A673 (cell line): ENCODE measurements at regions not wholly inside any gene's neighbourhood (a gene's known extent, or its start where the extent isn't known, plus 50 kb on each side); places are given as distances from the start of the nearest gene placed in this dataset.

Source experiments
- BruUV-seq: library from RNA; stranded (reverse); fragments of 400-500 nt; replicated peaks from 2 replicates; lab custom pipeline; 2021; lab: Mats Ljungman, UMichigan
- CTCF ChIA-PET: fragments of 300-600 bp; sonication (Branson Sonifier 250); formaldehyde crosslinking; loops from one replicate; lab custom pipeline; 2022; ENCODE audit warnings: antibody characterized with exemption; lab: Charles Lee
- POLR2A ChIA-PET: fragments of 300-600 bp; sonication (Branson Sonifier 250); formaldehyde crosslinking; loops from one replicate; lab custom pipeline; 2022; ENCODE audit warnings: antibody characterized with exemption; ENCODE audit not compliant: low non-redundant PET; lab: Charles Lee
- DNase-seq: peaks from one replicate; pipeline ENCODE4 v3.0.0-alpha.2; 2015; ENCODE audit warnings: low spot score
- H3K27ac ChIP-seq: fragments of 200-600 bp; sonication (generic); 2 replicates; pipeline ENCODE4 v1.5.1; 2016; ENCODE audit warnings: mixed run types, low read depth, mild to moderate bottlenecking, mixed read lengths, antibody characterized with exemption, low read length; ENCODE audit not compliant: poor library complexity, severe bottlenecking
- H3K27me3 ChIP-seq: fragments of 200-600 bp; sonication (generic); replicated peaks from 2 replicates; pipeline ENCODE4 v1.6.1; 2017; ENCODE audit warnings: mixed run types, low read depth, mild to moderate bottlenecking, mixed read lengths, antibody characterized with exemption, low read length; ENCODE audit not compliant: insufficient read depth, poor library complexity
- H3K36me3 ChIP-seq: fragments of 200-600 bp; sonication (generic); 2 replicates; pipeline ENCODE4 v1.6.1; 2016; ENCODE audit warnings: mixed run types, mild to moderate bottlenecking, mixed read lengths, antibody characterized with exemption, low read length; ENCODE audit not compliant: insufficient read depth, poor library complexity, severe bottlenecking
- H3K4me1 ChIP-seq: fragments of 200-600 bp; sonication (generic); 2 replicates; pipeline ENCODE4 v1.6.1; 2017; ENCODE audit warnings: mixed run types, mild to moderate bottlenecking, mixed read lengths, antibody characterized with exemption, low read length; ENCODE audit not compliant: insufficient read depth, poor library complexity, severe bottlenecking
- H3K4me3 ChIP-seq: fragments of 200-600 bp; sonication (generic); 2 replicates; pipeline ENCODE4 v1.5.1; 2016; ENCODE audit warnings: low read depth, mixed run types, mild to moderate bottlenecking, mixed read lengths, low read length; ENCODE audit not compliant: poor library complexity, severe bottlenecking
- H3K9me3 ChIP-seq: fragments of 200-600 bp; sonication (generic); 2 replicates; pipeline ENCODE4 v1.6.1; 2016; ENCODE audit warnings: mixed run types, low read depth, mild to moderate bottlenecking, mixed read lengths, antibody characterized with exemption, low read length; ENCODE audit not compliant: poor library complexity, severe bottlenecking
- CTCF ChIP-seq: fragments of 300-800, 200-600 bp; sonication (generic); conservative IDR thresholded peaks from 2 replicates; pipeline ENCODE4 v1.5.1; 2017; ENCODE audit warnings: low read depth, mild to moderate bottlenecking, antibody characterized with exemption, low read length, moderate library complexity, mixed read lengths
- EZH2 ChIP-seq: fragments of 200-600 bp; sonication (generic); IDR thresholded peaks from 2 replicates; pipeline ENCODE4 v1.6.1; 2017; ENCODE audit warnings: borderline replicate concordance, low read depth, mild to moderate bottlenecking, mixed read lengths, antibody characterized with exemption, low read length; ENCODE audit not compliant: poor library complexity, severe bottlenecking
- intact Hi-C: fragments of 100-400 bp; cut with micrococcal nuclease; formaldehyde crosslinking; loops from one replicate; pipeline ENCODE4 v1.10.0; 2022; ENCODE audit not compliant: unreplicated experiment

GRCh38 chr4:176438401-176438800, 118.6 kb downstream of the SPCS3 start:
- no peak for DNase-seq
- Histone ChIP-seq H3K36me3 (no peaks in the 10 kb centered on the region), H3K9me3 (no peaks in the 10 kb centered on the region), H3K27me3 (peaks cover 22% of the 10 kb centered on the region), H3K4me1 (no peaks in the 10 kb centered on the region), H3K27ac (no peak overlapping the region), H3K4me3 (no peak overlapping the region)
- intact Hi-C loops, result no loop called here
- POLR2A ChIA-PET, result no interaction called here
- no TSS peak for BruUV-seq
- no peak for TF ChIP-seq EZH2
- TF ChIP-seq CTCF, result no peak
- CTCF ChIA-PET, result no interaction called here

- no TSS peak for BruUV-seq
- ChIA-PET POLR2A (no interaction called here), CTCF (no interaction called here)
- H3K9me3 ChIP-seq, result no peaks in the 10 kb centered on the region
- no peak overlapping the region for H3K27ac ChIP-seq
- H3K4me1 ChIP-seq, result no peaks in the 10 kb centered on the region
- DNase-seq, result no peak
- H3K4me3 ChIP-seq, result no peak overlapping the region
- H3K27me3 ChIP-seq, result peaks cover 14% of the 10 kb centered on the region
- intact Hi-C loops, result no loop called here
- TF ChIP-seq CTCF (no peak), EZH2 (no peak)
- no peaks in the 10 kb centered on the region for H3K36me3 ChIP-seq
Observed at GRCh38 chr4:176439611-176440010, 119.8 kb downstream of the SPCS3 start.

- BruUV-seq, result no TSS peak
- no peak for TF ChIP-seq EZH2
- no peak for TF ChIP-seq CTCF
- Histone ChIP-seq H3K27me3 (peaks cover 14% of the 10 kb centered on the region), H3K36me3 (no peaks in the 10 kb centered on the region), H3K9me3 (no peaks in the 10 kb centered on the region), H3K4me1 (no peaks in the 10 kb centered on the region), H3K4me3 (no peak overlapping the region), H3K27ac (no peak overlapping the region)
- POLR2A ChIA-PET, result no interaction called here
- intact Hi-C loops, result no loop called here
- CTCF ChIA-PET, result no interaction called here
- DNase-seq, result no peak
Observed at GRCh38 chr4:176440698-176441097, 120.9 kb downstream of the SPCS3 start.
